ENCODE measurements at regions not wholly inside any gene's neighbourhood (a gene's known extent, or its start where the extent isn't known, plus 50 kb on each side); places are given as distances from the start of the nearest gene placed in this dataset.

DNA sequence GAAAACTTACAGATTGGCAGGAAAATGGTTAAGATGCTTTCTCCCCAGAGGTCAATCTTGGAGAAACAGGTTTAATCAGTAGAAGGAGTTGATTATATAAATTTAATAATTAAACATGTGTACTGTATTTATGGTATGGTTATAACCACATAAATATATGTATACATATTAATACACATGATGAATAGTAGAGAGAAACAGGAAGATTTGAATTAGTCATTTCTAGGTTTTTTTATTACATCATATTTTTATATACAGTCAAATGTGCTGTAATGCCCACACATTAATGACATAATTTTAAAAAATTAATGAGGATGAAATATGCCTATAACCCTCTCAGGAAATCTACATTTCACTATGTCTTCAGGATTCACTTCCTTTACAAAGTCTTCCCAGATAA is 229.7 kb downstream of the IKZF2 start:
- TF ChIP-seq, protein P1, sequence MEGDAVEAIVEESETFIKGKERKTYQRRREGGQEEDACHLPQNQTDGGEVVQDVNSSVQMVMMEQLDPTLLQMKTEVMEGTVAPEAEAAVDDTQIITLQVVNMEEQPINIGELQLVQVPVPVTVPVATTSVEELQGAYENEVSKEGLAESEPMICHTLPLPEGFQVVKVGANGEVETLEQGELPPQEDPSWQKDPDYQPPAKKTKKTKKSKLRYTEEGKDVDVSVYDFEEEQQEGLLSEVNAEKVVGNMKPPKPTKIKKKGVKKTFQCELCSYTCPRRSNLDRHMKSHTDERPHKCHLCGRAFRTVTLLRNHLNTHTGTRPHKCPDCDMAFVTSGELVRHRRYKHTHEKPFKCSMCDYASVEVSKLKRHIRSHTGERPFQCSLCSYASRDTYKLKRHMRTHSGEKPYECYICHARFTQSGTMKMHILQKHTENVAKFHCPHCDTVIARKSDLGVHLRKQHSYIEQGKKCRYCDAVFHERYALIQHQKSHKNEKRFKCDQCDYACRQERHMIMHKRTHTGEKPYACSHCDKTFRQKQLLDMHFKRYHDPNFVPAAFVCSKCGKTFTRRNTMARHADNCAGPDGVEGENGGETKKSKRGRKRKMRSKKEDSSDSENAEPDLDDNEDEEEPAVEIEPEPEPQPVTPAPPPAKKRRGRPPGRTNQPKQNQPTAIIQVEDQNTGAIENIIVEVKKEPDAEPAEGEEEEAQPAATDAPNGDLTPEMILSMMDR (IDR thresholded peaks at IDR 0.05), result no peak
- no peak for TF ChIP-seq POLR2A (IDR thresholded peaks at IDR 0.05)
